ENCODE measurements at regions not wholly inside any gene's neighbourhood (a gene's known extent, or its start where the extent isn't known, plus 50 kb on each side); places are given as distances from the start of the nearest gene placed in this dataset.
A peak's percentile ranks its signal among the peaks of the same experiment; 100 is the strongest.

DNA sequence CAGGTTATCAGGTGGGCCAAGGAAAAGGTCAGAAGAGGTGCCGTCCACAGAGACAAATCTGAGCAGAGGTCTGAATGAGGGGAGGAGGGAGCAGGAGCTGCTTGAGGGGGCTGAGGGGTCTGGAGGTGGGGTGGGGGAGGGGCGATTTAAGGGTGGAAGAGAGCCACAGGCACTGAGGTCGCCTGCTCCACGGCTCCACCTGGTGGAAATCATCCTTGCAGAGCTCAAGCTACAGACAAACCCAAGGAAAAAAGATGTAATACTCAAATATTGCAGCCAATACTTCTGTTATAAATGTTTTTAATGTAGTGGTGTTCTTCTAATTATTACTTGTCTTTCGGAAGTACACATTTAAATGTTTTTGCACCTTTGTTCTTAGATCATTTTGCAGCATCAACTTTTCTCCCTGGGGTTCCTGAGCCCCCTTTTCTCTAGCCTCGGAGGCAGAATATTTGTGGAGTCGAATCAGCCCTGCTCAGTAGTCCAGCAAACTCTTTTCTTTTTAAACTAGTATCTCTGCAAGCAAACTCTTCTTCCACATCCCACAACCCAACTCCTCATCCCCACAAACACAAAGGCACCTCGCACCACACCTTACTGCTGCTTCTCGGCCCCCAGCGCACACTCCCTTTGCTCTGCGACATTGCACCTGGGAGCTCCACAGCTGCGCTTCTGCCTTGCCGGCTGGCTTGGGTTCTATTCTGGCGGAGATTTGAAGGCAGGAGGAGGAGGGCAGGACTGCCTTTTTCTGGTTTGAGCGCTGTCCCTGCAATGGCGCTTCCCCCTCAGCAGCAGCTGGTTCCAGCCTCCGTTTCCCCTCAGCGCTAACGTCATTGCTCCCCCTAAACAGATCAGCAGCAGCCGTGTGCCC, 51.0 kb upstream of the TFAP2A start:
- FAIRE-seq: peak; percentile 58

More for the DNA sequence above, 51.0 kb upstream of the TFAP2A start:
- DNase-seq (ENCODE audit: extremely low spot score, insufficient read length, low read depth): no peak

All from GM18507 (cell line).